ENCODE measurements at regions not wholly inside any gene's neighbourhood (a gene's known extent, or its start where the extent isn't known, plus 50 kb on each side); places are given as distances from the start of the nearest gene placed in this dataset.

DNA sequence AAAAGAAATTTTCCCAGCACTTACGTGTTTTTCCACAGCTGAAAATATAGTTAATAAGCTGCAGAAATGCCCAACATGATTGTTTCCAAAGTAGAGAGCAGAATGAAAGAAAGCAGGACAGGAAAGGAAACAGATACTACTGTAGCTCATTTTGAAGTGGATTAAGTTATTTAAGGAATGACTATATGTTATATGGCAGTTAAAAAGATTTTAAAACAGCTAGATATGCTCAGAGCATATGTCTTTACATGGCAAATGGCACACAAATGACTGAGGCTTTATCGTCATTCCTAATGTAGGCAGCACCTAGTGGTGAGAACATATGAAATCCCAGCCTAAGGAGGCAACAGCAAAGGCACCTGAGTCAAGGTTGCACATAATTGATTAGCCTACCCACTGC, 106.6 kb upstream of the SEMA6D start:
- Histone ChIP-seq H3K36me3 (ENCODE audit: control insufficient read depth in 2 of 4, insufficient read depth in 4 of 4, low read length in 3 of 4) (no peaks in the 10 kb centered on the region), H3K4me3 (ENCODE audit: extremely low read depth in 1 of 4, insufficient read depth in 2 of 4, low read depth in 3 of 4, low read length in 4 of 4) (no peak overlapping the region), H4K91ac (replicated peaks; ENCODE audit: insufficient read length, low read length) (no peak overlapping the region), H4K5ac (ENCODE audit: insufficient read length, low read depth, low read length) (no peak overlapping the region), H2BK15ac (ENCODE audit: low read length) (no peak overlapping the region), H3K27me3 (replicated peaks in 1 of 4; ENCODE audit: control insufficient read depth in 3 of 4, extremely low read depth in 1 of 4, insufficient read depth in 3 of 4, low read length in 3 of 4) (no peaks in the 10 kb centered on the region), H2BK20ac (ENCODE audit: low read length) (no peak overlapping the region), H3K23ac (ENCODE audit: insufficient read length) (no peak overlapping the region), H3K9me3 (ENCODE audit: insufficient read depth in 2 of 2, low read depth in 1 of 2, low read length in 1 of 2) (no peaks in the 10 kb centered on the region), H3K4ac (replicated peaks; ENCODE audit: insufficient read length, low read depth, low read length) (no peak overlapping the region), H3K79me1 (ENCODE audit: low read depth, low read length) (no peaks in the 10 kb centered on the region), H4K8ac (ENCODE audit: extremely low read depth, insufficient read depth, low read length) (no peak overlapping the region), H2BK12ac (ENCODE audit: low read depth, low read length) (no peak overlapping the region), H2AK5ac (ENCODE audit: low read depth, low read length) (no peak overlapping the region), H2BK5ac (ENCODE audit: low read depth, low read length) (no peak overlapping the region), H3K4me1 (replicated peaks in 1 of 4; ENCODE audit: control insufficient read depth in 3 of 4, insufficient read depth in 4 of 4, low read length in 3 of 4) (no peaks in the 10 kb centered on the region; a peak in 1 of 7 replicates), H3K79me2 (ENCODE audit: control insufficient read depth in 1 of 2, insufficient read depth in 2 of 2, low read length in 2 of 2) (no peaks in the 10 kb centered on the region), H3K23me2 (ENCODE audit: low read depth, low read length) (no peaks in the 10 kb centered on the region), H3K27ac (ENCODE audit: low read depth, low read length) (no peak overlapping the region), H4K20me1 (replicated peaks in 1 of 2; ENCODE audit: control insufficient read depth in 1 of 2, insufficient read depth in 2 of 2, low read length in 2 of 2) (no peaks in the 10 kb centered on the region), H2AFZ (ENCODE audit: low read length) (no peak overlapping the region), H3K4me2 (ENCODE audit: insufficient read depth in 1 of 2, low read depth in 2 of 2, low read length in 2 of 2) (no peak overlapping the region), H3K14ac (ENCODE audit: insufficient read length) (no peak overlapping the region), H2BK120ac (replicated peaks; ENCODE audit: low read depth, low read length) (no peak overlapping the region), H3K9ac (replicated peaks in 1 of 4; ENCODE audit: extremely low read depth in 1 of 4, low read depth in 3 of 4, low read length in 3 of 4) (no peak overlapping the region), H3K18ac (ENCODE audit: extremely low read depth, low read length) (no peak overlapping the region), H3K56ac (replicated peaks; ENCODE audit: insufficient read length, low read depth, low read length) (no peak overlapping the region)
- POLR2A ChIA-PET (ENCODE audit: partially characterized antibody) = no interaction called here
- 88% methylated on average over 2 of the region's 2 CpGs; no CpG with 5 or more reads in 1 of the 2 experiments for WGBS, 2 experiments (ENCODE audit: extremely low coverage in 1 of 2, insufficient coverage in 1 of 2, insufficient read length in 1 of 2, insufficient replicate concordance in 2 of 2, low coverage in 1 of 2, low lambda C conversion rate in 2 of 2, missing lambda C conversion rate in 1 of 2)
- TF ChIP-seq RAD21 (IDR thresholded peaks at IDR 0.05 in 1 of 2, conservative IDR thresholded peaks at IDR 0.05 in 1 of 2; ENCODE audit: low read depth in 2 of 2, low read length in 2 of 2) (0 out of 4 replicates have a peak, but pooled peaks of 1 of the 2 experiments have one; percentile 6), BCL11A (IDR thresholded peaks at IDR 0.05; ENCODE audit: low read depth in 2 of 2, low read length in 2 of 2) (no peak), SUZ12 (IDR thresholded peaks at IDR 0.05; ENCODE audit: low read length) (no peak), TEAD4 (IDR thresholded peaks at IDR 0.05; ENCODE audit: low read depth, low read length) (no peak)
- TF ChIP-seq, protein P1, sequence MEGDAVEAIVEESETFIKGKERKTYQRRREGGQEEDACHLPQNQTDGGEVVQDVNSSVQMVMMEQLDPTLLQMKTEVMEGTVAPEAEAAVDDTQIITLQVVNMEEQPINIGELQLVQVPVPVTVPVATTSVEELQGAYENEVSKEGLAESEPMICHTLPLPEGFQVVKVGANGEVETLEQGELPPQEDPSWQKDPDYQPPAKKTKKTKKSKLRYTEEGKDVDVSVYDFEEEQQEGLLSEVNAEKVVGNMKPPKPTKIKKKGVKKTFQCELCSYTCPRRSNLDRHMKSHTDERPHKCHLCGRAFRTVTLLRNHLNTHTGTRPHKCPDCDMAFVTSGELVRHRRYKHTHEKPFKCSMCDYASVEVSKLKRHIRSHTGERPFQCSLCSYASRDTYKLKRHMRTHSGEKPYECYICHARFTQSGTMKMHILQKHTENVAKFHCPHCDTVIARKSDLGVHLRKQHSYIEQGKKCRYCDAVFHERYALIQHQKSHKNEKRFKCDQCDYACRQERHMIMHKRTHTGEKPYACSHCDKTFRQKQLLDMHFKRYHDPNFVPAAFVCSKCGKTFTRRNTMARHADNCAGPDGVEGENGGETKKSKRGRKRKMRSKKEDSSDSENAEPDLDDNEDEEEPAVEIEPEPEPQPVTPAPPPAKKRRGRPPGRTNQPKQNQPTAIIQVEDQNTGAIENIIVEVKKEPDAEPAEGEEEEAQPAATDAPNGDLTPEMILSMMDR (IDR thresholded peaks at IDR 0.05; ENCODE audit: control extremely low read depth in 1 of 3, insufficient read depth in 1 of 3, low read depth in 1 of 3, low read length in 3 of 3) = peak in 1 of 3 experiments; percentile 20; a peak in 1 of 4 replicates
- DNase-seq (ENCODE audit: low read depth in 1 of 2, low spot score in 2 of 2) (no peak), FAIRE-seq (no peak)
- CTCF ChIA-PET (ENCODE audit: partially characterized antibody) = interaction anchor here (0.9 to 1.5 kb wide), 4 partner anchors 12 to 377 kb away, joined by 3 to 4 read pairs (median 3); no protein-coding TSS in a partner anchor

Data from H1 (cell line).